Activated T-cell treated with anti-CD3 and anti-CD28 coated beads for 24 hours (primary cell): ENCODE measurements at regions not wholly inside any gene's neighbourhood (a gene's known extent, or its start where the extent isn't known, plus 50 kb on each side); places are given as distances from the start of the nearest gene placed in this dataset.
"Not testable (repeated sequence)": the region's sequence is repeated elsewhere in the genome, so short reads cannot be mapped to it uniquely, and the experiment has no call there.

Experiments
- DNase-seq: peaks from one replicate; pipeline ENCODE4 v3.0.0-alpha.2; 2020; ENCODE audit warnings: low read depth

DNA sequence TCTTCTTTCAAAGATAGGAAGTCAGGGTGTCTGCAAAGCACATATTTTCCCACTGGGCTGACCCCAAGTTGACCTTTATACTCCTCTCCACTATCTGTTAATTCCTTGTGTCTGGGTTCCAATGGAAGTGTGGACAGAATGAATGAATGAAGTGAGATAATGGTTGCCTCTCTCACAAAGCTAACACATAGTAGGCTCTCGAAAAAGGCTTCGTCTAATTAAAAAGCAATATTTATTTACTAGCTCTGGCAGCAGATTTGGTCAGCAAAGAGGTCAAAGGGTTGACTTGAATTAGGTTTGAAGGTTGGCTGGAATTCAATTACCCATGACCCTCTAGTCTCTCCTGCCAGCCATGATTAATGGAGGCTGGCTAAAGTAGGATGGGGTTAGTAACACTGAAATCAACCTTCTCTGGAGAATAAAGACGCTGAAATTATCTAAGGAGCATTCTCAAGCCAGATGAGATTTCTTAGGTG lies 280.3 kb upstream of the KLF3 start:
- no peak for DNase-seq

DNA sequence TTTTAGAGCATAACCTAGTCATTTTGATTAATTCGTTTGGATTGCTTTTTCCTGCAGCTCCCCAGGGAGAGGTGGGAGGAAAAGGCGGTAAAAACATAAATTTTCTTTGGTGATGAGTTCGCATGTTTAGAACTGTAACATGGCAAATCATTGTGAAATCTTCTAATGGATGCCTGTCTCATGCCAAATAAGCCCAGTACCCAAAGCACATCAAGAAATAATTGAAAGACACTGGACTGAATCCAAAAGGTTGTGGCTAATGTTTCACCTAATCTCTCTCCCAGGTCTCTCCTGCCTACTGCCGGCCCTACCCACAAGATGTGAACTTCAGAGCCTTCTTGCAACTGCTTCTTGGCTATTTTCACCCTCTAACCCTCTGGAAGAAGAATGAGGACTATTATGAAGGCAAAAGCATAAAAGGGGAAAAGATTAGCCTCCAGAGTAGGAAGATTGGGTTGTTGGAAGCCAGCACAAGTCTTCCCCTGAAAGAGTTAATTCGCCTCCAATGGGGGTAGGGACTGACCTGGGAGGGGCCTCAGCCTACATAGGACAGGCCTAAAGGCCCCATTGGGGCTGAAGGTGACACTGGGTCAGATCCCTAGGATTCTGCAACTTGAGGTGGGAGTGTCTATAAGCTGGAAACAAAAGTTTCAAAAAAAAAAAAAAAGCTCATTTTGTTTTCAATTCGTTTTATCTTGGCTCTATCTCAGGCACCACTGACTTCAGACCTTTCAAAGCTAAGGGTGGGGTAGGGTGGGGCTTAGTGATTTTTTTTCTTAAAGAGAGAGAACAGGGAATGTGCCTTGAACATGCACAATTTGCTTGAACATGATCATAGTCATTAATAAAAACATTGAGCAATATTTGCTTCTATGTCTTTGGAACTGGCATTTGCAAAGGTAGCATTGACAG lies 278.6 kb upstream of the KLF3 start:
- DNase-seq, result no peak

DNA sequence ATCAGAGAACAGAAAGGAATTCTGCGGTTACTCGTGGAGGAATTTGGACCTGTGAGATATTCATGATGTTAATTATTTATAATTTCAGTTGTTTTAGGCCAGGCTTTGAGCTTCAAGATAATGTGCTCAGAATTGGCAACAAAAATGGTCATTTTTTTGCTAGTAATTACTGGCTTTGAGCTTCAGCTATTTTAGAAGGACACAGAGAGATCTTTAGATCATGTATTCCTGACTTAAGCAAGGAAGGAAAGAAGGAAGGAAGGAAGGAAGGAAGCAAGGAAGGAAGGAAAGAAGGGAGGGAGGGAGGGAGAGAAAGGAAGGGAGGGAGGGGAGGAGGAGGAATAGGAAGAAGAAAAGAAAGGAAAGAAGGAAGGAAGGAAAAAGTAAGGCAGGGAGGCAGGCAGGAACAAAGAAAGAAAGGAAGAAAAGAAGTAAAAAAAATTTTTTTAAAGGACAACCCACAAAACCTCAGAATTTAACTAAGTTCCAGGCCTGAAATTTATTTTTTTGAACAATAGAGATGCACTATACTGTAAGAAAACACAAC lies 277.9 kb upstream of the KLF3 start:
- DNase-seq, result no peak

DNA sequence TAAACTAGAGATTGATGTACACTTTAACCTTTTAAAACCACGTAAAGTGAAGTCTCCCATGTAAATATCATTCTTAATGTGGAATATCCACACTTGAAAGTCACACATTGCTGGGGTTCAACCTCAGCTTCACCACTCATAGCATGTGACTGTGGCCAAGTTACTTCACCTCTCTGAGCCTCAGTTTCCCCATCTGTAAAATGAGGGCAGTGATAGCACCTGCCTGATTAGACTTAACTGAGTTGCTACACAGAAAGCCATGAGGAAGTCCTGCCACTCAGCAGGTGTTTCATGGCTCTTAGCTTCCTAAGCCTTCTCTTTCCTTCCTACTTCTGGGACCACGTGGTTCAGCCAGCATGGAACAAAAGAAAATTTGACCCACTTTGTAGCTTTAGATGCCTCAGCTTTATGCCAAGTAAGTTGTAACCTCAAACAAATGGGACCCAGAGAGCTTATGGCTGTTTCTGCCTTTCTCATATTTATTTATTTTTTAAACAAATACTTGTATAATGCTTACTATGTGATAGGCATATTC lies 277.3 kb upstream of the KLF3 start:
- no peak for DNase-seq

DNA sequence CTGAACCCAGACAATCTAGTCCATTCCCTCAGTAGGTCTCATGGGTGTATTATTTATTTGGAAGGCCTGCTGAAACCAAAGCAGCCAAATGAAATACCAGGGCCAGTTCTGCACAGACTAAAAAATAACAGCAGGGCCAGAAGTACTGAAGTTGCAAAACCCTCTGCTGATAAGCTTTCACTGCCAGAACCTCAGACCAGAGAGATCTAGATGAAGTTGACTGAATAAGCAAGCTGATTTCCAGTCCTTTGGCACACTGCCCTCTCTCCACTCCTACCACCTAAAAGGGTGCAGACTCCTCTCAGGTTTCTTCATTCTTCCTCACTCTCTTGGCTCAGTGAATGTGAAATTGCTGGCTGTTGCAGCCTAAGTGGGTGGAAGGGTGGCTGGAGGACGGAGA lies 276.7 kb upstream of the KLF3 start:
- DNase-seq, result no peak

DNA sequence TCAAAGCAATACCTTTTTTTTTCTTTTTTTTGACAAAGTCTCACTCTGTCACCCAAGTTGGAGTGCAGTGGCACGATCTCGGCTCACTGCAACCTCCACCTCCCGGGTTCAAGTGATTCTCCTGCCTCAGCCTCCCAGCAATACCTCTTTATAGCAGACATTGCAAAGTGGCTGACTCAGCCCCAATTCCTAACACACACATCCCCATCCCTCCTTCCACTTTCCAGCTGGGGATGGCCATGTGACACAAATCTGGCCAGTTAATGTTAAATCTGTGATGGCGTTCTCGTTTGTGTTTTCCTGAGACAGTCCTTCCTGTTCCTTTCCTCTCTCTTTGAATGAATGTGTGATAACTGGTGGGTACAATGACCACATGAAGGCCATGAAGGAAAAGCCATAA lies 276.2 kb upstream of the KLF3 start:
- no peak for DNase-seq

DNA sequence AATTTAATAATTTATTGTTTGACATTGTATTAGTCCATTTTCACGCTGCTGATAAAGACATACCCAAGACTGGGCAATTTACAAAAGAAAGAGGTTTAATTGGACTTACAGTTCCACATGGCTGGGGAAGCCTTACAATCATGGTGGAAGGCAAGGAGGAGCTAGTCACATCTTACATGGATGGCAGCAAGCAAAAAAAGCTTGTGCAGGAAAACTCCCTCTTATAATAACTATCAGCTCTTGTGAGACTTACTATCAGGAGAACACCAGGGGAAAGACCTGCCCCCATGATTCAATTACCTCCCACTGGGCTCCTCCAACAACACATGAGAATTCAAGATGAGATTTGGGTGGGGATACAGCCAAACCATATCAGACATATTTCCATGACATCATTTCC lies 275.1 kb upstream of the KLF3 start:
- not testable (repeated sequence) for DNase-seq

DNA sequence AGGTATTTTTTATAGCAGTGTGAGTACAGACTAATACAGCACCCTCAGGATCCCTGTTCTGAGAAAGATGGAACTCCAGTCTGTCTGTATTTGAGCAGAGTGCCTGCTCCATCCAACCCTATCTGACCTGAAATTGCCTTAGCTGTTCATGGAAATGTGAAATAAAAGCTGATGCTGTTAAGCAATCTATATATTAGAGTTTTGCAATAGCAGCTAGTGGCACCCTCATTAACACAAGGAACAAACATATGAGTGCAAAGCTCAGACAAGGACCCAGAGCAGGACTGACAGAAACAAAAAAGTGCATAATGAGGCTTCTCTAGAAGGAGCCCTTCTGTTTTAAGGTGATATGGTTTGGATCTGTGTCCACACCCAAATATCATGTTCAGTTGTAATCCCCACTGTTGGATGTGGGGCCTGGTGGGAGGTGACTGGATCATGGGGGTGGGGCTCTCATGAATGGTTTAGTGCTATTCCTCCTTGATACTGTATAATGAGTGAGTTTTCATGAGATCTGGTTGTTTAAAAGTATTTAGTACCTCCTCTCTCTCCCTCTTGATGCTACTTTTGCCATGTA lies 272.9 kb upstream of the KLF3 start:
- DNase-seq, result no peak

DNA sequence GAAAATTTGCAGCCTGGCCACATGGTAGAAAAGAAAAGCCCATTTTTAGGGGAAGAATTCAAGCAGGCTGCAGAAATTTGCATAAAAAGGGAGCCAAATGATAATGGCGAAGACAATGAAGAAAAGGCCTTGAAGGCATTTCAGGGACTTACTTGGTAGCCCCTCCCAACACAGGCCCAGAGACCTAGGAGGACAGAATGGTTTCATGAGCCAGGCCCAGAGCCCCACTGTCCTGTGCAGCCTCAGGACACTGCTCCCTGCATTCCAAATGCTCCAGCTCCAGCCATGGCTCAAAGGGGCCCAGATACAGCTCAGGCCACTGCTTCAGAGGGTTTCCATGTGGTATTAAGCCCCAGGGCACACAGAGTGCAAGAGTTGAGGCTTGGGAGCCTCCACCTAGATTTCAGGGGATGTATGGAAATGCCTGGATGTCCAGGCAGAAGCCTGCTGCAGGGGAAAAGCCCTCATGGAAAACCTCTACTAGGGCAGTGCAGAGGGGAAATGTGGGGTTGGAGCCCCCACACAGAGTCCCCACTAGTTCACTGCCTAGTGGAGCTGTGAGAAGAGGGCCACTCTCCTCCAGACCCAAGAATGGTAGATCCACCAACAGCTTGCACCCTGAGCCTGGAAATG lies 271.7 kb upstream of the KLF3 start:
- no peak for DNase-seq

DNA sequence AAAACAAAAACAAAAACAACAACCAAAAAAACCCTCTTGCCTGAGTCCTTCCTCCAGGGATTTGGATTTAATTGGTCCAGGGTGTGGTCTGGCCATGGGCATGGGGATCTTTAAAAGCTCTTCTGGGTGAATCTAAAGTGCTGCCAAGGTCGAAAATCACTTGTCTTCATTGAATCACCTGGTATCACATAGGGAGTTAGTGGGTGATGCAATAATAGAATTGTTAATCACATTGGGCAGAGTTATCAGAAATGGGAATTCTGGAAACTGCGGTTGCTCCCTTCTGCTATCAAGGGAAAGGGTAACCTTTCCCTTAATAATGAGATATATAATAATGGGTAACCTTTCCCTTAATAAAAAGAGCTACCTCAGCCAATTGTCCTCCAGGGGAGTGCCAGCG lies 267.9 kb upstream of the KLF3 start:
- no peak for DNase-seq

DNA sequence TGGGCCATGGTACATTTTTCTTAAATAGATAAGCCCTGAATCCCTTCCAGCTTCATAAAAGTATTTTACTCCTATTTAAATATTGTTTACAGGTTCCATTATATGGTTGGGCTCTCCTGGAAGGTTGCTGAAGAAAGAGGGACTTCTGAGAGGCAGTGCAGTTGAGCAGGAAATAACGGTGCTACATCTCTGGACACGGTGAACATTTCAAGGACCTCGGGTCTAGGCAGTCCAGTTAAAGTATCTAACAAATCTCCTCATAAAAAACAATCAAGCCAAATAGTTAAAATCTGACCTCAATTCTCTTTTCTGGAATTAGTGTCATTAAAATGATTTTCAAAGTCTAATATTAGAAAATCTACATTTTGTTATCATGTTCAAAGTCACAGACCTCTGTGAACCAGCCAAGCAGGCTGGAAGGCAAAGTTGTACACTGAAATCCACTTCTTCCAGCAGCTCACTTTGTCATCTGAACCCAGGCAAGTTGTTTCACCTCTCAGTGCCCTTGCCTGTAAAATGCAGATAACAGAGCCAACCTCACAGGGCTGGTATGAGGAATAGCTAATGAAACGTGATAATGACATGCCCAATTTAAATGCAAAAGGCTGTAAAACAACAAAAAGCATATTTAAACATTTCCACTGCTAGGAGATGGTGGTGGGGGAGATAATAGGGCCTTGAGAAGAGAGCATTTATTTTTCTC lies 267.0 kb upstream of the KLF3 start:
- no peak for DNase-seq

DNA sequence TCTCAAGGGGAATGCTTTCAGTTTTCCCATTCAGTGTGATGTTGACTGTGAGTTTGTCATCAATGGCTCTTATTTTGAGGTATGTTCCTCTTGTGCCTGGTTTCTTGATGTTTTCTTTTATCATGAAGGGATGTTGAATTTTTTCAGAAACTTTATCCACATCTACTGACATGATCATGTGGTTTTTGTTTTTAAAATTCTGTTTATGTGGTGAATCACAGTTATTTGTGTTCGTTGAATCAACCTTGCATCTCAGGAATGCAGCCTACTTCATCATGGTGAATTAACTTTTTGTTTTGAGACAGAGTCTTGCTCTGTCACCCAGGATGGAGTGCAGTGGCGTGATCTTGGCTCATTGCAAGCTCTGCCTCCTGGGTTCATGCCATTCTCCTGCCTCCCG lies 263.1 kb upstream of the KLF3 start:
- no peak for DNase-seq

DNA sequence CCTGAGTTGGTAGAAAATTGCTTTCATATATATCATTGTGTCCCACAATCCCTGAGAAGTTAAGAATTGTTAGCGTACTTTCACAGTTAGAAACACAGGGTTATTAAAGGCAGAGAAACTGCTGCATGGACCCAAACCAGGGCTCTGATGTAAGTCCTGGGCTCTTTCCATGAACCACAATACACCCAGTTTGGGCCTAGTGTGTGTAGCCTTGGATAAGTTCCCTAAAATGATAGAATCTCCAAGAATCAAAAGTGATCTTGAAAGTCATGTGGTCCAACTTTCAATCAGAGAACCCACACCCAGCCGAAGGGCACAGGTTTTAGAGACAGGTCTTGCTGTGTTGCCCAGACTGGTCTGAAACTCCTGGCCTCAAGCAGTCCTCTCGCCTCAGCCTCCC lies 257.8 kb upstream of the KLF3 start:
- DNase-seq, result no peak

DNA sequence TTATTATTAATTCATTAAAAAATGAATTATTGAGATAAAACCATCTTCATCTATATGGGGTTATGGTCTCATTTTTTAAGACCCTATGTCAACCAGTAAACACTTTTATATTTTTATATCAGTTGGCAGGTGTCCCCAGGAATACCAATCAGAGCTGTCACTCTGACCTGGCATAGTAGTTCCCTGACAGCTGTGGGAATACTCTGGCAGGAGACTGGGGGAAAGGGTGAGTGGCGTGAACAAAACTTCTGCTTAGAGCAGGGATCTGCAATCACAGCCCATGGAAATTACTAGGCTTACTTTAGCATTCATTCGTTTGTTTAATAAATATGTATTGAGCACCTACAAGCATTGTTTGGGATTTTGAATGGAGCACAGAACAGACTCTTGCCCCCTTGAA lies 254.1 kb upstream of the KLF3 start:
- DNase-seq, result no peak

DNA sequence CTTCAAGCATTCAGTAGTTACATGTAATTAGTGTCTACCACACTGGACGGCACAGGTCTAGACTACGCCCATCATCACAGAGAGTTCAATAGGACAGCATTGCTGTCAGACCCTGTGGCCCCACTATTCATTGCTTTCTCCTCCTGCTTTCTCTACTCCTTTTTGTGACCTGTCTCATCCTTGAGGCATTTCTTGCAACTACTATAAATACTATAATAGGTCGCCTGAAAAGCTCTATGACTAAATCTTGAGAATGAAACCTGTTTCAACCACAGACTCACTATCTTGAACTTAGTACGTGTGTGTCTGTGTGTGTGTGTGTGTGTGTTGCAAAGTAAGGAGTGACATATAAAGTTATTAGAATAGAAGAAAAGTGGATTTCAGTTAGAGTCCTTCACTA lies 252.9 kb upstream of the KLF3 start:
- DNase-seq, result no peak

DNA sequence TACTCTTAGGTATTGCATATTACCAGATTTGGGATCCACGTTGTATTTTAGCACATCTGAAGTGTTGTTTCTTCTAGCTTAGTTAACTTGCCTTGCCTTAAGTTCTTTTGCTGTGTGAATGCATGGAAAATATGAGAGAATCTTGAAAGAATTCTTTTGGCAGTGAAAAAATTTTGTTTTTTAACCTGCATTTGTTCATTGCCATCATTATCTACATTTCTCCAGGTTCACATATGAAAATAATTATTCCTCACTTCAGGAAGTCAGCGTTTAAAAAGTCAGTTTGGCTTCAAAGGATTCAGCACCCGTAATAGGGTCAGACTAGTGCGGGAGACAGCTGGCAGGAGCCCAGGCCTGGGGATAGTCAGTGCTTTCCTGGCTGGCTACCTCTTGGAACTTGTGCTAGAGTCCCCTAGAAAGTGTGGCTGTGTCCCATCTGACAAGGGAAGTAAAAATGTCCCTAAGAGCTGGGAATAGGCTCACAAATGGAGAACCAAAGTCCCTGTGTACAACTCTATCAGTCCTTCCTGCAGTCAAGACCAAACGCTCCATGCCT lies 251.9 kb upstream of the KLF3 start:
- DNase-seq, result no peak

DNA sequence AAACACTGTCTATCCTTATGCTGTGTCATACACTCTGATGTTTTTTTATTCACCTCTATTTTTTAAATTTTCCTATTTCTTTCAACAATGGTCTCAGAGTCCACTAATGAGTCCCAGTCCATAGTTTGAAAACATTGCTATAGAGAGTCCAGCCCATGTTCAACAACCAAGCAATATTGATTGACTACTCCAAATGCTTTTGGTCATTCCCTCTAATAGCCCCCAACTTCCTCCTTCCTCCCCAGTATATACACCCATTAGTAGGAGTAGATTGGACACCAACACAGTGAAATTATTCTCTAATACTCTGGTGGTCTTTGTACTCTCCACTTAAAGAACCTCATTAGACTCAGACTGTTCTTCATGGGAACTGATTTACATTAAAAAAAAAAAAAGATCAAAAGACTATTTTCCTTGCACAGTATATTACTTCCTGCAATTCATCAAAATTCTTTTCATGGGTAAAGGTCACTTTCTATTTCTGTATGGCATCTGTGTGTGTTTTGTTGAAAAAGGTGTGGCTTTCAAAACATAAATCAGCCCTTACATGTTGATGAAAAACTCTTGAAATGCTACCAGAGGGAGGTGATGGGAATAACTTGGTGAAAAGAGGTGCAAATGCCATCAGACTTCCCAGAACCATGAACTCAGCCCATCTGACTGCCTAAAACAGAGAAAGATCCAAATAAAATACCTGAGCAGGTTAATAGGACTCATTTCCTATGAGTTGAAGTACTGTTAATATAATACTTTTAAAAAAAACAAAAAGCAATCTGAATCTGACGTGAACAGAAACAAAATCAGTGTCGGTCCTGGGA lies 250.3 kb upstream of the KLF3 start:
- no peak for DNase-seq

DNA sequence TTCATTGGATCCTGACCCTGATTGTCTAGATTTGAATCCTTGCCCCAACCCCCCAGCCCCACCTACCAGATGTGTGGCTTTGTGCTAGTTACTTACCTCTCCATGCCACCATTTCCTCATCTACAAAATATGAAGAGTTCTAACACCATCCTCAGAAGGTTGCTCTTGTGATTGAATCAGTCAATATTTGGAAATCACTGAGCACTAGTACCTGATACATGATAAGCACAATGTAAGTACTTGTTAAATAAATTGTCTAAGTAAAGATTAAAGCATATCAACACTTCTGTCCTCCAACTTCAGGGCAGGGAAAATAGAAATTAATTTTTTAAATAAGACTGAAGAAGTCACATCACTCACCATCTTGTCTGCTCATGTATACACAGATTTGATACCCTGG lies 249.6 kb upstream of the KLF3 start:
- no peak for DNase-seq

DNA sequence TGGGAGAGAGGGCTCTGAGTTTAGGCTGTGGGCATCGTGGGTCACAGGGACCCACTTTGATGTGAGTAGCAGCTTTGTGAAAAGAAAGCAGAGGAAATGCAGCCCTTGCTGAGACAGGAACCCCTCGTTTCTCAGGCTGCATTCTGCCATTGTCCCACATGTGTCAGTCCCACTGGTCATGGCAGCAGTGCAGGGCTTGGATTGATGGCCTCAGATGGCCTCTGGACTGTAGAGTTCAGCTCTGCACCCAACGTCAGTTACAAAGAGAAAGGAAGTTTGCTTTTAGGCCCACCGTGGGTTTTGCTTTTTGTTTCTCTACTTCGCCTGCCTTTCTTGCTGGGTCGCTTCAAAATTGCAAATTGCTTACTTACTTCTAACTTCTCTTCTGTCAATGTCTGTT lies 248.3 kb upstream of the KLF3 start:
- no peak for DNase-seq

DNA sequence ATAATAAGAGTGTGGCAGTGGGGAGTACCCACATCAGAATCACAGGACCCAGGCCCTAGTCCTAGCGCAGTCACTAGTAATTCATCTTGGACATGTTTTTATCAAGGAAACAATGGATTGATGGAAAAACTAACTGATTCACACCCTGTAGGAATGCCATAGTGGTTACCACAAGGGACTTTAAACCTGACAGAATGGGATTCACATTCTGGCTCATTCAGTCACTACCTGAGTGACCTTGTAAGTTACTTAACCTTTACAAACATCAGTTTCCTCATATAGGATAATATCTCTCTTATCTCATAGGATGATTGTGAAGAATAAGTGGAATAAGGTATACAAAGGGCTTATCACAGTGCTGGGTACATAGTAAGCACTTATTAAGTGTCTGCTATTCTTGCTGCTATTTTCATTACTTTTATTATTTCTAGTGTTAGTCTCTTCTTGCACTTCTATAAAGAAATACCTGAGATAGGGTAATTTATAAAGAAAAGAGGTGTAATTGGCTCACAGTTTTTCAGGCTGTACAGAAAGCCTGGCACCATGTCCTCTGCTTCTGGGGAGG lies 247.5 kb upstream of the KLF3 start:
- DNase-seq, result no peak

DNA sequence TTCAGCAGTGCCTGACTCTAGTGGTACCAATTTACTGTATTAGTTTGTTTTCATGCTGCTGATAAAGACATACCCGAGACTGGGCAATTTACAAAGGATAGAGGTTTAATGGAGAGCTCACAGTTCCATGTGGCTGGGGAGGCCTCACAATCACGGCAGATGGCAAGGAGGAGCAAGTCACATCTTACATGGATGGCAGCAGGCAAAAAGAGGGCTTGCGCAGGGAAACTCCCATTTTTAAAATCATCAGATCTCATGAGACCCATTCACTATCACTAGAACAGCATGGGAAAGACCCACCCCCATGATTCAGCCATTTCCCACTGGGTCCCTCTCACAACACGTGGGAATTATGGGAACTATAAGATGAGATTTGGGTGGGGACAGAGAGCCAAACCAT lies 243.7 kb upstream of the KLF3 start:
- not testable (repeated sequence) for DNase-seq
